HS-5 (cell line): ENCODE measurements at regions not wholly inside any gene's neighbourhood (a gene's known extent, or its start where the extent isn't known, plus 50 kb on each side); places are given as distances from the start of the nearest gene placed in this dataset.
A peak's percentile ranks its signal among the peaks of the same experiment; 100 is the strongest.

ENCODE experiments used
- DNase-seq: peaks from one replicate; pipeline ENCODE4 v3.0.0-alpha.2; 2012; ENCODE audit warnings: low read depth

DNA sequence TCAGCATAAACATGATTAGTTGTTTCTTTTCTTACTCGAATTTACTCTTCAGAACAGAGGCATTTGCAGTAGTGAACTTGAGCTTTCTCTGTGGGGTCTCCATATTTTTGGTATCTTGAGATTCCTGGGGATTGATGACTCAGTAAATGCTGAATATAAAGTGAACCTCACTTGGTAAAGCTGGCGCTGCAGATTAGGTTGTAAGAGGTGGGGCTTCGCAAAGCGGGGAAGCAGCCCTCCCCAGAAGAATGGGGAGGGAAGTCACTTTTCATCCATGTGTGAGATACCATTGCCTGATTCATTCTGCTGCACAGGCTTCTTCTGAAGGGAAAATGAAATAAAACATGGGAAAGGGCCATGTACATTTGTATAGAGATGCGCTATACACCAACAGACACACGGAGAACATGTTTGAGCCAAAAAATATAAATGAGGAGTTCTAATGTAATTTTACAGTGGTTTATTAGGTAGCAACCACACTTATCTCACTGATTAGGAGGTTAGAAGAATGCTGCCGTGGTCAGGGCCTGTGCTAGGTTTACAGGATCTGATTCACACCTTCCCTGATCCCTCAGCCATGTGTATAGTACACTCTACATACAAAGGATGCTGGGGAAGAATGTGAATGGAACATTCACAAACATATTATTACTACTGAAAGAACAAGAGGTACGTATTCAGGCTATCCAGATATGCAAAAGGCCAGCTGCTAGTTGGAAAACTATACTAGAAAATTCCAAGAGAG, 63.5 kb downstream of the DNTTIP2 start:
- no peak for DNase-seq

DNA sequence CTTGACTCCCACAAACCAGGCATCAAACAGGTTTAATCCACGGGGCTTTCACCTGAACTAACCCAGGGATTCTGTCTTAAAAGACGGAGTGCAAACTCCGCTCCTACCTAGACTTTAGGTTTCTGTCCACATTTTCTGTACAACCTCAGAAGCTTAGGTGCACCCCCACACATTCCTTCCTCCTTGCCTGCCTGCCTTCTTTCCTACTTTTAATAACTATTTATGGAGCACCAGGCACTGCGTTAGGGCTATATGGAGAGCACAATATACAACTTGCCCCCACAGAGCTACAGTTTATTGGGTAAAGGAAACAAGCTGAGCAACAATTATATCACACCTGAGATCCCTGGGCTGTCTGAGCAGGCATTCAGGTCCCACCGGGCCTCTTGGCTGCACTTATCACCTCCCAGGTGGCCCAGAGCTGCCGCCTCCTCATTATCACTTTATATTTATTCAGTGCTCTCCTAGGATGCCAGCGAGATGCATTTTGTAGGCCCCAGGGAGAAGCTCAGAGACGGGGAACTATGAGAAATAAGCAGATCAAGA, 64.1 kb downstream of the DNTTIP2 start:
- DNase-seq = no peak

DNA sequence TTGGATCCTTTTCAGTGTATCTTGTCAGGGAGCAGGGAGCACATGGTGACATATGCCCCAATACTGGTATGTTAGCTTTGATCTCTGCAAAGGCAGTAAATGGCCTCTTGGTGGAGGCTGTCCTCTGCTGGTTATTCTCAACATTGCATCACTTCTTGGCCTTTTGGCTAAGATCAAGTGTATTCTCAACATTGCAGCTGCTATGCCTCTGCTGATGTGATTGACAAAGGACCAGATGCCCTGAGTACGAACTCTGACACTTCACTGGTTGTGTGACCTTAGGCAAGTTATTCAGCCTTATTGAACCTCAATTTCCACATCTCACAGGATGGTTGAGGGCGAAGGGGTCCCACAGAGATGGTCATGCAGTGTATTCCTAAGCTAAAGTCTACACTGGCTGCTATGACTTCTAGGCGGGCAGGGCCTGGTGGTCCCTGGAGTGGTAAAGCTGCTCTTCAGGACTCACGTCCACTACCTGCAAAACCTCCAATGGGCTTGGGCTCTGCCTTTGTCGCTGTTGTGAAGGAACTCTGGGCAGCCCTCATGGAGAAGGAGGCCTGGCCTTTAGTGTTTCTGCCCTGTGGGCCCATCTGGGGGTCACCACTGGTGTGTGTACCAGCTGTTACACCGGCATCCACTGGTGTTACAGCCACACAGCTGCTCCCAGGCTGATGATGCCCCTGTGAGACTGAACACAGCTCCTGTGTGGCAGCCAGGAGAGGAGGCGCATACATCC, 64.8 kb downstream of the DNTTIP2 start:
- peak; percentile 74 for DNase-seq

DNA sequence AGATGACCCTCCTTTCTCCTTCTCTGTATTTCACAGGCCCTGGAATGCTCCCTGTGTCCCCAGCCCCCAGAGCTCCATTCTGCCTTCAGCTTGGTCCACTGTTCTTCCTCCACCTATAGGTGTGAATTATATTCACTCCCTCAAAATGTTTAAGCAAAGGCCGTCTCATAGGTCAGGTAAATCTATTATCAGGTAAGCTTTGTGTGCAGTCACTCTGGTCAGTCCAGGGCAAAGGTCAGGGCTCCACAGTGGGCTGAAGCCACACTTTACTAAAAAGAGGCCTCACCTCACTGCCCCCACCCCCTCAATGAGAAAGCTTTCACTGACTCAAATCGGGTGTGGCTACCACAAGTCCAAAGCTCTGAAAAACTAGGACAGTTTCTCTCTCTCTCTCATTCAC, 65.9 kb downstream of the DNTTIP2 start:
- no peak for DNase-seq

DNA sequence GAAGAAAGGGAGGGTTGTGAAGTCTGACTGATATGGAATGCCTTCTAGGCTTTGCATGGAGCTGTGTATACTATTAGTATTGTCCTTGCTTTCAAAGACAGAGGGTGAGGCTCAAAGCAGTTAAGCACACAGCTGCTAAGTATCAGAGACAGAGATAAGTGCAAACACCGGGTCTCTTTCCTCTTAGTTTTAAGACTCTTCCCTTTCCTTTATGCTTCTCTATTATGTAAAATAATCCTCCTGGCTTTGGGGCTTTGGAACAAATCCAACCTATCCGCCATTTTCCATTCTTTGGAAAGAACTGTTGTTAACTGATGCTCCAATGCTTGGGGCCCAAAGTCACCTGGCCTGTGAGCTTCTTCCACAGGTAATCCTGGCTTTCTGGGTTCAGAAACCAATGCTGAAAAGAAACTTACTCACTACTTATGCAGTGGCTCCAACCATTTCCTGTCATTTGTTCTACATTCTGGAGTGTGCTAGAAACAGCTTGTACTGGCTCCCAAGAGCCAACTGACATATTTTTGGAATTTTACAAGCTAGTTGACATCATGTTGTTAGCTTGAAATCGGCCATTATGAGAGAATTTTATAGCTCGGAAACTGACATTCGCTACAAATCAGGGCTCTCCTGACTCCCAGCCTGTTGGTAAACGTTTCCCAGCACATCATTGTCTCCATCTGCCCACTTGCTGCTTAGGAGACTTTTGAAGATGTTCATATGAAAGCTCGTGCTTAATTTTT, 67.5 kb downstream of the DNTTIP2 start:
- no peak for DNase-seq

DNA sequence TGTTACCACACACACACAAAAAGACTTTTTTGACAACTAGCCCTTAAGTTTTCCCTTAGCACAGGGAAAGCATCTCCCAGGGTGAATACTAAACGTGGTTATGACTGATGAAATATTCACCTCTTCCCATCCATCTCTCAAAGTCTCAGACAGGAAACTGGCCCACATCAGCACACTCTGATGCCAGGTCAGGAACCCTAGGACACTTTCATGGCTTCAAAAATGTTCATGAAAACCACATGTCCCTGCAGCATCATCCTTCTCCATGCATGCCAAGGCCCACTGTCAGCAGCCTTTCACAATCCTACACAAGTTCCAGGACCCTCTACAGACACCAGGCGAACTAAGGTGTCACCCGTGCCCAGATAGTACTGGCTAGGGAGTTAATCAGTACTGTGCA, 68.7 kb downstream of the DNTTIP2 start:
- DNase-seq = peak; percentile 70

DNA sequence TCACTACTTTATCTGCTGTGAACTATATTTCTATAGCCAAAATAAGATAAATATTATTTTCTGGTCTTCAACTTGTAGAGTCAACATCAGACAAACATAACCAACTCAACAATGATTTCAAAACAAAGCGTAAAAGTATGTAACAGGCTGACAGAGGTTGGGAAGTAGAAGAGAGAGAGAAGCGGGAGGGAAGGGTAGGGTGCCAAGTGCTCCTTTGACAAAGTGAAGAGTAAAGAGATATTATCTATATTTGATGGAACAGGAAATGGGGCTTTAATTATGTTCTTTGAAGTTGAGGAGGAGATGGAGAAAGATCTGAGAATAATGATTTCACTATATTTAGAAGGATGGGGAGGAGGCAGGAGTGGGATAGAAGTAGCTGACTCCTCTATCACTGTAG, 70.1 kb downstream of the DNTTIP2 start:
- DNase-seq = no peak

DNA sequence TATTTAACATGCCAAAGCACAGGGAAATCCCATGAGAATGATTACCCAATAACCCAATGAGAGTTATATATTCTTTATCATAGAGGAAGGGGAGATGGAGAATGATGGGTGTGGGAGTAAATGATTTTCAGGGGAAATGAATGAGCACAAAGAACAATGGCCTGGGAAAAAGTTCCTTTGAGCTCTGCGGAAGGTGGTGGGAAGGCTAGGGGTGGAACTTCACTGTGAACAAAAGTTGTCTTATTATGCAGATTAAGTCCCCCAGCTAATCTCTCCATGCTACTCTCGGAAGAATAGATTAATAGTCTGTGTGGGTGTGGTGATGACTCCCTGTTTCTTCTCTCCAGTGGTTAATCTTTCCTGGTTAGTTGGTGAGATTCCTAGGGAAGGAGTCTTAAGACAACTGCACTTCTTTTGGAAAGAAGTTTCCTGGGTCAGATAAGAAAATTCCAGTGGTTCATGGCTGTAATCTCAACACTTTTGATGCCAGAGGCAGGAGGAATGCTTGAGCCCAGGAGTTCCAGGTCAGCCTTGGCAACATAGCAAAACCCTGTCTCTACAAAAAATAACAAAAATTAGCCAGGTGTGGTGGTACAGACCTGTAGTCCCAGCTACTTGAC, 71.6 kb downstream of the DNTTIP2 start:
- no peak for DNase-seq

DNA sequence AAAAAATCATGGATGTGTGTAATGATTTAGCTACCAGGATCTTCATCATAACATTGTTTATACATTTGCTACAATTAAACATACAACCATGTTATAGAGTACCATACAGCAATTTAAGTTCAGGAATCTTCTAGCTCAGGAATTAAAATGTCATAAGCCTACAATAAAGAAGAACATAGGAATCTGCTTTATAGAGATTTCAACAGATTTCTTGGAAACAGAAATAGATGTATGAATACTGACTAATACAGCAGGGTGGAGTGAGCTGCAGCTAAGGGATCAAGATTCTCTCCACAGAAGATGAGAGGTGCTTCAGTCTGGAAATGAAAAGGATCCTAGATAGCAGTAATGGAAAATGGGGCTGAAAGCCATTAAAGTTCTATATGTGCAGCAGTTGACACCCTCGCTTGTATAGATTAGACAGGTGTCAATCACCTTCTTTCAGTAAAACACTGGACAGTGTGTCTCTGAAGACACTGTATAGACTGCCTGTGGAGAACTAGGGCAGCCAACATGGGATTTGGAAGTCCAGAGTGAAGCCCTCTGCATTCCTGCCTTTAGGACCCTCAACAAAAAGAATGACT, 73.9 kb downstream of the DNTTIP2 start:
- no peak for DNase-seq

DNA sequence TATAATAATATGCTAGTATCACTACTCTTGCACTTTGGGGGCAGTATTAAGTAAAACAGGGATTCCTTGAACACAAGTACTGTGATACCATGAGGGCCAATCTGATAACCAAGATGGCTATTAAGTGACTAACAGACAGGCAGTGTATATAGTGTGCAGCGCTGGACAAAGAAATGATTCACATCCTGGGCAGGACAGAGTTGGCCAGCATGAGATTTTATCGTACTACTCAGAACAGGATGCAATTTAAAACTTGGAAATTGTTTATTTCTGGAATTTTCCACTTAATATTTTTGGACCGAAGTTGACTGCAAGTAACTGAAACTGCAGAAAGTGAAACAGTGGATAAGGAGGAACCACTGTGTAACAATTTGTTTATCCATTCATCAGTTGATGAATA, 74.6 kb downstream of the DNTTIP2 start:
- DNase-seq = peak; percentile 80

DNA sequence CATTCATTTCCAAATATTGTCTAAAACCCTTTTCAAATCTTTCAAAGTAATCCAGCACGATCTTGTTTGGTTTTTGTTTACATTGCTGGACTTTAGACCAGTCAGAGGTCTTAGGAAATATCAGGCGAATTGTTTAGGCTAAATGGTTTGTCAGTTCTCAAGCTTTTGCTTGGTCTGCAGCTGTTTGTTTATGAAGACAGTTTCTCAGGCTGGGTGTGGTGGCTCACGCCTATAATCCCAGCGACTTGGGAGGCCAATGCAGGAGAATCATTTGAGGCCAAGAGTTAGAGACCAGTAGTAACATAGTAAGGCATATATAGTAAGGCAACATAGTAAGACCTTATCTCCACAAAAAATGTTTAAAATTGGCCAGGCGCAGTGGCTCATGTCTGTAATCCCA, 77.5 kb downstream of the DNTTIP2 start:
- no peak for DNase-seq

DNA sequence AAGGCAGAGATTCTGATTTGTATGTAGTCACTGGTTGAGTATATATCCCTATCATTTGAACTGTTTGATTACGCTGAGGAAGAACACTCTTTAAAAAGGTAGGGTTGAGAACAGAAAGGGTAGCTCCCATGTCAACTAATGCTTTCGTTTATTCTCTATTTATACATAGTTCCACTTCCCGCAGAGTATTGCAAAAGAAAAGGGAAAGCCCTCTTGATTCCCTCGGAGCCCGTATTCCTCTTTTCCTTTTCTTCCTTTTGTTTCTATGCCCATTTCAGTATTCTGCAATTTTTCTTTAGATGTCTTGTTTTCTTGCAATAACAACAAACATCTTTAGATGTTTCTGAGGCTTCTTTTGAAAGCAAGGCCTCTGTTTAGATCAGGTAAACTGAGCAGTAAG, 78.2 kb downstream of the DNTTIP2 start:
- no peak for DNase-seq

DNA sequence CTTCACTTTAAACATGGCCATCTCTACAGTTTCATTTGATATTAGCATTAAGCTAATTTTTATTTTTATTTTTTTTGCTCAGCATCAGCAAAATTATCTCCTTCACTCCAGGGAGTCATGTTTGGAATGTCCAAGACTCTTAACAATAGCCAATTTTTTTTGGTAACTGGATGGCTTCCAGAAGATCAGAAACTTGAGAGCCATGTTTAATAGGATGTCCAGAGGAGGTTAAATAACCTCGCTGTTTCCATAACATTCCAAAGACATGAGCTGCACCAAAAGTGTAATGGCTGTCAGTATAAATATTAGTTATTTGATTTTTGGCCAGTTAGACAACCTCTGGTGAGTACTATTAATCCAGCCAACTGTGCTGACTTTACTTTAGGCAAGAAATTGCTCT, 80.7 kb downstream of the DNTTIP2 start:
- peak; percentile 80 for DNase-seq

DNA sequence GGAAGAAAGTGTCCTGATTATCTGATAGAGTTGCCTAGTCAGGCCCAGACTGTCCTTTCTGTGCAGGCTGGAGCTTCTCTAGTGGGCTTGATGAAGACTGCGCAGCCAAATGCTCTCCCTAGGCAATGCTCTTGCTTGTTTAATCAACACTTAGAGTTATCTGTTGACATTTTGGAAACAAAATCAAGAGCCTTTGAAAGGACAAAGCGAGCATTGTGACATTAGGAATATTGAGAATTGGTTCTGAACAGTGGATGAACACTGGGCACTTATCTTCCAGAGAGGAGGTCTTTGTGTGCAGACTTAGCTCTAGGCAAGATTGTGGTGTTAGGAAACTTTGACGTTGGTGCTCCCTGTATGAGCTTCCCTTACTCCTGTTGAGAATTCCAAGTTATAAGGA, 94.5 kb downstream of the DNTTIP2 start:
- no peak for DNase-seq

DNA sequence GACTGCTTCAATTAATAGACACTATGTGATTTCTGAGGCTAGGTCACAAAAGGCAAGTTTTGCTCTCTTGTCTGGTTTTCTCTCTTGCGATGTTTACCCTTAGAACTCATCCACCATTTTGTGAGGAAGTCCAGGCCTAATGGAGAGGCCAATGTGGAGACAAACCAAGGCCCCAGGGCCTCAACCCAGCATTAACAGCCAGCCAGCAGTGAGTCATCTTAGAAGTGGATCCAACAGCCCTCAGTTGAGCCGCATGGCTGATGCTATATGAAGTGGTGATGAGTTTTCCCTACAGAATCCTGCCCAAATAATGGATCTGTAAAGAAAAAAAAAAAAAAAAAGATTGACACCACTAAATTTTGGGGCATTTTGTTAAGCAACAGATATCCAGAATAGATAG, 95.1 kb downstream of the DNTTIP2 start:
- DNase-seq = no peak

DNA sequence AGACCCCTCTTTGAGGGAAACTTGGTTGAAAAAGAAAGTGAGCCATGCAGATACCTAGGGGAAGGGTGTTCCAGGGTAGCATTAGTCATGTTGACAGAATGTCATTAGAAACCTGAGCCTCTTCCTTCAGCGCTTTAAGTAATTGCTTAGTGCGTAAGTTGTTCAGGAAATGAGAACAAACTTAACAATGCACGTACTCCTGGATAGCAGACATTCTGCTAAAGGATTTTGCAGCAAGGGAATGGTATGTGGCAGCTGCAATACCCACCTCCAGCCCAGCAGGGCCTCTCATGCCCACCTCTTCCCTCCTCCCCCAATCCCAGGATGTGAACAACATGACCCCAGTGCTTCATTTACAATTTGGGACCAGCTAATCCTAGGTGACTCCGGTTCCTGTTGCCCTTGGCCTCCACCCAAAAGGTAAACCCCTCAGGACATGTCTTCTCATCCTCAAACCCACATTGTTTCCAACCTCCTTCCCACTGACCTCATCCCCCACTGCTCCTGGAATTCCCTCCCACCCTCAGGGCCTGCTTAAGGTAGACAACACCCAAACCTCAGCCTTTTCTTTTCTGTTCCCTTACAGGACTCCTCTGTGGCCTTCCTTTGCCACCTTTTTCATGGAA, 98.0 kb upstream of the BCAR3 start:
- DNase-seq = peak; percentile 93

DNA sequence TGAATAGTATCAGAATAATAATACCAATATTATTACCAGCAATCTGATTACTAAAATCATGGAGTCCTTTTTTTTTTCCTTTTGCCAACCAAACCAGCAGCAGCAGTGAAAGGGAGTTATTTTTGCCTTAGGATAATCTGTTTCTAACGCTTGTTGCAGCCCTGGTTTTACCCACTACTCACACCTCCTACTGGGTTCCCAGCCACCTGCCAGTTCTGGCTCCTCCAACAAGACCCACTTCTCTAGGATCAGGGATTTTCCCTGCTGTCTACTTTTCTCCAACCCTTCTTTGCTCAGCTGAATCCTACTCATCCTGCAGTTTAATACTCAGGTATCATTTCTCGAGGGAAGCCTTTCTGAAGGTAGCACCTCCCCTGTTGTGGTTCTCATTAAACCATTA, 96.8 kb upstream of the BCAR3 start:
- DNase-seq = no peak

DNA sequence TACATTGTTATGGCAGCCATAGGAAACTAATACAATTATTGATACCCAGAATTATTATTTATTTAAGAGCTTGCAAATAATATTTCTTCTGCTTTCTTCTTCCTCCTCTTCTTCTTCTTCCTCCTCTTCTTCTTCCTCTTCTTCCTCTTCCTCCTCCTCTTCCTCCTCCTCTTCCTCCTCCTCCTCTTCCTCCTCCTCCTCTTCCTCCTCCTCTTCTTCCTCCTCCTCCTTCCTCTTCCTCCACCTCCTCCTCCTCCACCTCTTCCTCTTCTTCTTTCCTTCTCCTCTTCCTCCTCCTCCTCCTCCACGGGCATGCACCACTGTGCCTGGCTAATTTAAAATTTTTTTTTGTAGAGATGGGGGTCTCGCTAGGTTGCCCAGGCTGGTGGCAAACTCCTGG, 95.6 kb upstream of the BCAR3 start:
- no peak for DNase-seq

DNA sequence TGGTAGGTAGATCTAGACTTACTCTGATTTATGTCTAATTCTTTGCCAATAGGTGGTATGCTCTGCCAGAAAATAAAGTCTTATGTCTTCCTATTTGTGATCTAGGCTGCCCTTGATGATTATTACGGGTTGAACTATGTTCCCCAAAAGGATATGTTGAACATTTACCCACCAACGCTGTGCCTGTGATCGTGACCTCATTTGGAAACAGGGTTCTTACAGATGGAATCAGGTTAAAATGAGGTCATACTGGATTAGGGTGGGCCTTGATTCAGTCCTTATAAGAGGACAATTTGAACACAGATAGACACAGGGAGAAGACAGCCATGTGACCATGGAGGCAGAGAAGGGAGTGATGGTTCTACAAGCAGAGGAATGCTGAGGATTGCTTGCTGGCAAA, 95.1 kb upstream of the BCAR3 start:
- no peak for DNase-seq

DNA sequence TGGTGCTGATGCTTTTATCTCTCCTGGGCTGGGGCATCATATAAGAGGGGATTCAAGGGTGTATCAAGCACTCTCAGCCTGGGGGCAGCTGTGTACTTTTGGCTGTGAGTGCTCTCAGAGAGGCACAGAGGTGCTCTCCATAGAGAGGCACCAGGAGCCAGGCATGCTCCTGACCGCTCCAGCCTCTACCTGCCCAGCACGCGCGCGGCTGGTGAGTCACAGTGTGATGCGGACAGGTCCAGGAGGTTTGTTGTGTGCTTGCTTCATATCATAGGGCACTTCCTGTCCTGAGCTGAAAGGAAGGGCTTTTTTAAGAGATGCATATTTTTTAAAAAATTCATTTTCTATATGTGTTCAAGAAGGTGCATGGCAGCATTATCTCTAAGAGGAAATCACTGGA, 93.6 kb upstream of the BCAR3 start:
- no peak for DNase-seq

DNA sequence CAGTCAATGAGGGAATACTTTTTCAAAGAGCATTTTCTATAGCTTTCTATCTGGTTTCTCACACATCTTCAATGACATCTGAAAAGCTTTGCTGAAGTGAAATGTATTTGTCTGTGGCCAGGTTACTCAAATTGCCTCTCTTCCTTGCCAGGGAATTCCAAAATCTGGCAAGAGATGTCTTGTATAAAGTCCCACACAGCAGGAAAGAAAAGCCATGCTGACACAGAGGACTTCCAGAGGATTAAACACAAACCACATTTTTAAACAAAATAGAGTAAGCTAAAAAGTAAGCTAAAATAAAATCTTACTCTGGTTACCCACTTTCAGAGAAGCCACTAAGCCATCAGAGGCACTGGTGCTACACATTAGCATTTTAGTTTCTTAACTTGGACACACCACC, 93.1 kb upstream of the BCAR3 start:
- DNase-seq = no peak
